GM21526 (cell line): ENCODE measurements at regions not wholly inside any gene's neighbourhood (a gene's known extent, or its start where the extent isn't known, plus 50 kb on each side); places are given as distances from the start of the nearest gene placed in this dataset.
"Not testable (repeated sequence)": the region's sequence is repeated elsewhere in the genome, so short reads cannot be mapped to it uniquely, and the experiment has no call there.

Experiments
- ATAC-seq: cut with Tn5 transposase; IDR thresholded peaks from one replicate; pipeline ENCODE4 v1.9.1; 2021; ENCODE audit warnings: moderate library complexity; ENCODE audit not compliant: unreplicated experiment, low FRiP score

DNA sequence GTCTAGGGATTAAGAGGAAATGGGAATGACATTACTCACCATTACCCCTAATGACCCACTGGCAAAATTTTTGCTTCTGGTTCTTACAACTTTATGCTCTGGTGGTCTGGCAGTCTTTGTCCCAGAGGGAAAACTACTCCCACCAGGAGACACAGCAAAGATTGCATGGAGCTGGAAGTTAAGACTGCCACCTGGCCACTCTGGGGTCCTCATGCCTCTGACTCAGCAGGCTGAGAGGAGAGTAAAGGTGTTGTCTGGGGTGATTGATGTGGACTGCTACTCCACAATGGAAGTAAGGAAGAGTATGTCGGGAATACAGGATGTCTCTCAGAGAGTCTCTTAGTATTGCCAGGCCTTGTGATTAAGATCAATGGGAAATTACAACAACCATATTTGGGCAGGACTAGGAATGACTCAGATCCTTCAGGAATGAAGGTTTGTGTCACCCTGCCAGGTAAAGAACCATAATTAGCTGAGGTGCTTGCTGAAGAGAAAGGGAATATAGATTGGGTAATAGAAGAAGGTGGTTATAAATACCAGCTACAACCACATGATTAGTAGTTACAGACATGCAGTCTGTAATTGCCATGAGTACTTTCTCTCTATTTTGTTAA is 215.5 kb downstream of the GPAT3 start:
- ATAC-seq, result no peak

DNA sequence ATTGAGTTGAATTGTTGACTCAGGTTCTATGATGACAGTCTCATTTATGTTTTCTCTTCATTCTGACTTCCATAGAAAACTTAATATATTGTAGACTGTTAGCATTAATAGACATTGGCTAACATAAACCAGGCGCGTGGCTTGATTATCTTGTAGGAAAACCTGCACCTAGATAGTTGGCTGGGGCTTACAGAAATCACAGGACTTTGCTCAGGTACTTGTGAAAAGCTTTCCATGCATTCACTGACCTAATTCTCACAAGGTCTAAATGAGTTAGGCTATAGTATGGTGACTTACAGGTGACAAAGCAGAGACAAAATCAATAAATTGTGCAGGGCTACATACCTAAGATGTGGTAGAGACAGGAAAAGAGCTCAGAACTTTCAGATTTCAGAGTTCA is 212.8 kb downstream of the GPAT3 start:
- ATAC-seq, result no peak

DNA sequence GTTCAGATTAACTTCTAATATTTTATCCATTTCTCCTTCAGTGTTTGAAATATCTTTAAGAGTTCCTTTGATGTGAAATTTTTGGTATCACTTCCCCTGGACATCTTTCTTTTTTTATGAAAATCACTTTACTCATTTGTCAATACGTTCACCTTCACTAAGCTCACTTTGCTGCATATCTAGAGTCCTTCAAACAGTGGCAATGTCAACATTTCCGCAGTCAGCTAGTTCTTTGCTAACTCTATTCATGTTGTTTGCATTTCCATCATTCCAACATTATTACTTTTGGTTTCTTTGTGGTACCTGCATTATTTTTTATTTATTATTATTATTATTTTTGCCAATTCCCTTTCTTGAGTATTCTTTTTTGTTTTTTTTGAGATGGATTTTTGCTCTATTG is 203.0 kb downstream of the GPAT3 start:
- ATAC-seq, result no peak

DNA sequence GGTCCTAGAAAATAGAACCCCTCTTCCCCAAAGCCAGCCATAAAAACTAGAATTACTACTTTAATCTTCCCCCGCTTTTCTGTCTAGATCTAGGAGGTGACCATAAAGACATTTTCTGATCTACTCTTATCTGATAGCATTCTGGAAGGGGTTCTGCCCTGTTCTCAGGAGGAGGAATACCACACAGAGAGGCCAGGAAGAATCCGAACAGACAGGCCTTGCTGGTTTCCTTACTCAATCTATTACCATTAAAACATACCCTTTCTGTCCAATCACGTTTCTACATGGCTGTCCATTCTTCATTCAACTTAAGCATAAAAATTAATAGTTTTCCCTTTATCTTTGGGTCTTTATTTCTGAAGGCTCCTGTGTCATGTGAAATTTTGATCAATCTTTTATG is 198.7 kb downstream of the GPAT3 start:
- no peak for ATAC-seq

DNA sequence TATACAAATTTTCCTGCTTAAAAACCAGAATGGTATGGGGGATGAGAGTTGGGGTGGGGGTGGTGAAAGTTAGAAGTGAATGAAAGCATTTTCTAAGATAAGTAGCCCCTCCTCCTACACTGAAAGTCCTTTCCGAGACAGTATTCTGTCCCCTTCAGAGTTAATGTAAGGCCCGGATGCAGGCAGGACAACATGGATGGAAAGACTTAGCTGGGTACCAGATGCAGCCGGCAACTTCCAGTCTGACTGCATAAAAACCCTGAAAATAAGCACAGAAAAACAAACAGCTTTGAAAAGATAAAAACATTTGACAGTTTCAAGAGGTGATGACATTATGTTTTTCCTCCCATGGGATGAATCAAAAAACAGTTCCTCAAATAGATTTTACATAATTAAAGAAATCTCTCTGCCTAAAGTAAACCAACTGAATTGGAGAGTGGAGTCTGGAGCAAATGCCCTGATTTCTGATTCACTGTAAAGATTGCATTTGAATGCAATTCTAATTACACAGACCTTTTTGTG is 196.3 kb downstream of the GPAT3 start:
- no peak for ATAC-seq

DNA sequence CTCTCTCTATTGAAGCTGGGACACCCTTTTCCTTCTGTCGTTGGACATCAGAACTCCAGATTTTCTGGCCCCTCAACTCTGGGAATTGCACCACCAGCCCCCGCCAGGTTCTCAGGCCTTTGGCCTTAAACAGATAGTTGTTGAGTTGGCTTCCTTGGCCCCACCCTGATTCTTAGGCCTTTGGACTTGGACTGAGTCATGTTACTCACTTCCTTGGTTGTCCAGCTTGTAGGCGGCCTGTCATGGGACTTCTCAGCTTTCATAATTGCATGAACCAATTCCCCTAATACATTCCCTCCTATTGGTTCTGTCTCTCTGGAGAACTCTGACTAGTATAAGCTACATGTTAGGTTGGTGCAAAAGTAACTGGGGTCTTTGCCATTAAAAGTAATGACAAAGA is 195.7 kb downstream of the GPAT3 start:
- no peak for ATAC-seq

DNA sequence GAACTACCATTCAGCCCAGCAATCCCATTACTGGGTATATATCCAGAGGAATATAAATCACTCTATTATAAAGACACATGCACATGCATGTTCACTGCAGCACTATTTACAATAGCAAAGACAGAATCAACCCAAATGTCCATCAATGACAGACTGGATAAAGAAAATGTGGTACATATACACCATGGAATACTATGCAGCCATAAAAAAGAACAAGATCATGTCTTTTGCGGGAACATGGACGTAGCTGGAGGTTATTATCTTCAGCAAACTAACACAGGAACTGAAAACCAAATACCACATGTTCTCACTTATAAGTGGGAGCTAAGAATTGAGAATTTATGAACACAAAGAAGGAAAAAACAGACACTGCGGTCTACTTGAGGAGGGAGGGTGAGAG is 195.1 kb downstream of the GPAT3 start:
- ATAC-seq, result not testable (repeated sequence)

DNA sequence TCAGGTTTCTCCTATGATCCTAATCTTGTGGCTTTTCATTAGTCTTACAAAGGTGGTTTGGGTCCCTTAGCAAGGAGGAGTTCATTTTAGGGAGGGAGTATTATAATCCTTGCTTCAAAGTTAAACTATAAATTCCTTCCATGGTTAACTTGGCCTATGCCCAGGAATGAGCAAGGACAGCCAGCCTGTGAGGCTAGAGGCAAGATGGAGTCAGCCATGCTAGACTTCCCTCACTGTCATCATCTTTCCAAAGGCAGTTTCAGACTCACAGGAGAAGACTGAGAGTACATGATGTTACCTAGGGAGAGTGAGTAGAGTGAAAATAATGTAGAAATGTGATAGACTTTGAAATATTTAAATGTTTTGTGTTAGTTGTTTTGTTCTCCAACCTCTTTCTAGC is 192.3 kb downstream of the GPAT3 start:
- ATAC-seq, result no peak

DNA sequence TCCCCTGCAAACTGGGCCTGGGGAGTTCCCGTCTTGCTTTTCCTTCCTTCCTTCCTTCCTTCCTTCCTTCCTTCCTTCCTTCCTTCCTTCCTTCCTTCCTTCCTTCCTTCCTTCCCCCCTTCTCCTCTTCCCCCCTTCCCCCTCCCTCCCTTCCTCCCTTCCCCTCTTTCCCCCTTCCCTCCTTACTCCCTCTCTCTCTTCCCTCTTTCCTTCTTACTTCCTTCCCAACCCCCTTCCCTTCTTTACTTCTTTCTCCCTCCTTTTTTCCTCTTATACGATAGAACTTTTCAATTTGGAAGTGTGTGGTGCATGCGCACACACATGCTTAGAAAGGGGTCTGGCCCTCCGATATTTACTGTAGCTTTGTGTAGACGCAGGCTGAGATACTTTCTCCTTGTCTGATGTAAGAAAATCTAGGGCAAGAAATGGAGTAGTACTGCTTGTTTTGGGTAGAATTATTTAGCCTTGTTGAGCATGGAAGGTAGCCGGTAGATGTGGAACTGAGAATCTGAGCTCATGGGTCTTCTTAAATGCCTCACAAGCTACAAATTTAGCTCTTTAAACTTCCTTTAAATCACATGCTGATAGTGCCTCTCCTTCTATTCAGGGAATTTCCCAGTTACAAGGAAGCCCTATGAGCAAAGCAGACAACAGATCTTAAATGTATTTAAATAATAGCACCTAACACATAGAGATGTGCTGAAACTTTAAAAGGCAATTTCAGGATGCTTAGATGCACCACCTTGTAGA is 189.6 kb downstream of the GPAT3 start:
- ATAC-seq, result no peak

DNA sequence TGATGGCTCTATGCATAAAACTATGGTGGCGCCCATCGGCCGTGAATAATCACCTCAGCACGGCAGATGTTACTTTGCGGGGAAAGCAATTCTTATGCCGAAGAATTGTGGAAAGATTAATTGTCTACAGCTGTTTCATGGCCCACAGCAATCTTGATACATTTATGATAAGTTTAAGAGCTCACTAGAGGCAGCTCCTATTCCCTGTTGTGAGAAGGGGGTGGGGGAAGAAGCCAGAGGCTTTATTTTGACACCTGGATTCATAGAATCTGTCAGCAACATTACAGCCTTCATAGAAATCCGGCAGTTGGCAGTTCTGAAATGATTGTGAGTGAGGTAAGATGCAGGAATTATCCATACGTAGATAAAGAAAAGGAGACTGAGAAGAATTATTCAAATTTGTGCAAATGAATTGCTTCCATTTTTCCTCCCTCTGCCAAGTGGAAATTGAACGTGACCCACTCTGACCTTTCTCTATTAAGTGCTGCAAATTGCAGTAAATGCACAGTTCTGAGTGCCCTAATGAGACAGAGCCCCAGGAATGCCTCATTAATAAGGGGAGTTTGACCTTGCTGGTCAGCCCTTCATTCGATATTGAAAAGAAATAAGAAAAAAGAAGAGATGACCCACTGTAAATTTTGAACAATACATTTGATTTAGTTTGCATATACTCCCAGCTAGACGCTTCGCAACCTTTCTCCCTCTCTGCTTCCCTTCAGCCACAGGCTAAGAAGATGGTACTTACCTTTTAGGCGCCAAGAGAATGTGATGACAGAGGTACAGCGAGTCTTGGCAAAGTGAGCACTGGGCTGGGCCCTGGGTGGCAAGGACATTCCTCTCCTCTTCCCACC is 188.8 kb downstream of the GPAT3 start:
- no peak for ATAC-seq

DNA sequence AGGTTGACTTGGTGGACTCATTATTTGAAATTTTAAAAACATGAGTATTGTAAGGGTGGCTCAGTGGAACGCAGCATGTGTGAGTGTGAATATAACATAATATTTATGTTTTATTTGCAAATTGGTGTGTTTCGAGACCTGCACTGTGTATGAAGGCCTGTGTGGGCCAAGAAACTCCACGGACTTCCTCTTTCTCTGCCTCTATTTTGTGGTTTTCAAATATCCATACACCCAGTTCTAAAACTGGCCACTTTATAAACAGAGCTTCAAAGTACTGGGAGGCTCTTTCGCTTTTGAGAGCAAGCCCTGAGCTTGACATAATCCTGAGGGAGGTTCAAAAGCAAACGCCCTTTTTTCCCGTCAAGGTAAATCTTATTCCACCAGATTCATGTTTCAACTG is 187.7 kb downstream of the GPAT3 start:
- no peak for ATAC-seq

DNA sequence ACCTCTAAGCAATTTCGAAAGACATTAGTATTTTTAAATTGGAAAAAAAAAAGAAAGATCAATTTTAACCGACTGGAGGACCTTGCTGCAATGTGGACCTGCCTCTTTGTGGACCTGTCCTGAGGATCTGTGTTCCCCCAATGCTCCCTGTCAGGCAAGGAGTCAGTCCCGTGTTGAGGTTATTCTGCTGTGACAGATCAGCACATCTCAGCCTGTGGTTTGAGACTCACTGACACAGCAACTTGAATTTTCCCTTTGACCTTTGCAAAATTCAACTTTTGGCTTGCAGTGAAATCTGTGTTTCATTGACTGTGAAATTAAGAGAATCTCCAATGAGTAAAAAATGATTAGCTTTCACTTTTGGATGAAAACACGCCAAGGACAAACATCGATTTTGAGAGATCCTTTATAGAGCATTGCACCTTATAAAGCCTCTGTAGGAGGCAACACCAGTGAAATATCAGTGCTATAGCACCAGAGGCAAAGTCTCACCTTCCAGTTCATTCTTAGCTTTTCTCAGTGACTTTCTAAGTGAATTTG is 186.9 kb downstream of the GPAT3 start:
- no peak for ATAC-seq

DNA sequence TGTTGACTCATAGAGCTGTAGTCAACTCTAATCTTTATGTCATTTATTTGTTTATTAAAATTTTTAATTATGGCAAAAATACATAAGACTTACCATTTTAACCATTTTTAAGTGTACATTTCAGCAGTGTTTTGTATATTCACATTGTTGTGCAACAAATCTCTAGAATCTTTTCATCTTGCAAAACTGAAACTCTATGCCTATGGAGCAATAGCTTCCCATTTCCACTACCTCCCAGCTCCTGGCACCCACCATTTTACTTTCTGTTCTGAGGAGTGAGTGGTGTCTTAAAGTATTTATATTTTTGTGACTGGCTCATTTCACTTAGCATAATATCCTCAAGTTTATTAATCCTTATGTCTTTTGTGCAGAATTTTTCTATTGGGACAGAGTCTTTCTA is 181.0 kb downstream of the GPAT3 start:
- no peak for ATAC-seq

DNA sequence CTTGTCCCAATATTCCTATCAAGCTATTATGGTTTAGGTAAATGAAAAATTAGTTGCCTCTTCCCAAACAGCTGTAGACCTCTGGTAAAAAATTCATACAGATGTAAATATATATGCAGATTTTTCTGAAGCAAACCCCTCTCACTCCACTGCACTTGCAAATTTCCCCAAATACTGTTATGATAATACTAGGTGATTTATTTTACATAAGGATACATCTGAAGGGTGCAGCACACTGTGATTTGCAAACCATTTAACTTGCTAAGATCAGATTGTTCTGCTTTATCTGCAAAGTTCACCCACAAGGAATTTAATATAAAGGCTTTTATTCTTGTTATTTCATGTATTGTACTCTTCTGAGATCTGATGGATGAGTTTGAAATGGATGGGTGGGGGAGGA is 177.0 kb downstream of the GPAT3 start:
- ATAC-seq, result no peak

DNA sequence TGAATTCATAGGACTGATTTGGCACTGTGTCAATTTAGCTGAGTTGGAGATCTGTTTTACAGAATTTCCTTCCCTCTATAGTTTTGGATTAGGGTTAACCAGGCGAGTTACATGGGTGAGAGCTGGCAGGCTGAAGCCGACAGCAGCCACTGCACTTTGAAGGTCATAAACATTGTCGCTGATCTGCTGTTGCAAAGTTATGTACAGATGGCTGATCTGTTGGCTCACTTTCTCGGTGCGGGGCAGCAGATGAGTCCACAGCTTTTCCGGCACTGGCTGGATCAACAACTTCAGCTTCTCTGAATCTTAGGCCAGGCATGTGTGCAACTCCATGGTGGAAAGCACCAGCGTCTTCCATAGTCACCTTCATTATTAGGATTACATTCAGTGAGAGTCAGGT is 173.7 kb downstream of the GPAT3 start:
- no peak for ATAC-seq

DNA sequence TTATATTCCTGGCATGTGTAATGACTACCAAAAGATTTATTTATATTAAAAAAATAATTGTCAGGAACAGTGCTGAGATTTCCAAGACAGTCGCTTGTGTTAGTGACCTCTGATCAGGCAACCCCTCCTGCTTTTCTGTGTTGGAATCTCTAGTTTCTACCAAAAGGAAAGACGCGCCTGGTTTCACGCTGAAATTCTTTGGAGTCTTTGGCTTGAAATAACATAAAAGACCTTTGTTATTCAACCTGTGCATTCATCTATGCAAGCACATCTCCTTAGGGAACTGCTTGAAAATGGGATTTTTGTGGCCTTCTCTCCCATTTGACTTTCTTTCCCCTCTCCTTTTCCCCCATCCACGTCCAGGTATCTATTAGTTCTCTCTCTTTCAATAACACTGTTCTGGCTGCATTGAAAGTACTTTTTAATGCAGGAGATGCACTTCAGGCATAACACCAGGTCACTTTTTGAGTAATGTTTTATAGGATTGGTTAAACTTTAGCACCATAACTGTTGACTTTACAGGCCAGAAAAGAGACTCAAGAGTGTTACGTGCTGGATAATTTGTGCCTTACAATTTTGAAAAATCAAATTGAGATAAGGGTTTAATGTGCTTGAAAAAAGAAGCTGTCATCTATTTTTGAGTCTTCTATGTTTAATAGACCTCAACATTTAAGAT is 172.7 kb downstream of the GPAT3 start:
- ATAC-seq, result no peak

DNA sequence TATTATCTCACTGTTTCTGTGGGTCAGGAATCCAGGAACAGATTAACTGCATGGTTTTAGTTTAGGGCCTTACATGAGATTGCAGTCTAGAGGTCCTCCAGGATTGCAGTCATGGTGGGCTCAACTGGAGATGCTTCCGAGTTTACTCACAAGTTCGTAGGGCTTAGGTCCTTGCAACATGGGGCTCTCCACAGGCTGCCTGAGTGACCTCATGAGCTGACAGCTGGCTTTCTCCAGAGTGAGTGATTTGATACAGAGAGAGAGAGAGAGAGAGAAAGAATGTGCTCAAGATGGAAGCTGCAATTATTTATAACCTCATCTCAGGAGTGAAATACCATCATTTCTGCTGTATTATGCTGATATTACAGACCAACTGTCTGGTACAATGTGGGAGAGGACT is 168.9 kb downstream of the GPAT3 start:
- no peak for ATAC-seq

DNA sequence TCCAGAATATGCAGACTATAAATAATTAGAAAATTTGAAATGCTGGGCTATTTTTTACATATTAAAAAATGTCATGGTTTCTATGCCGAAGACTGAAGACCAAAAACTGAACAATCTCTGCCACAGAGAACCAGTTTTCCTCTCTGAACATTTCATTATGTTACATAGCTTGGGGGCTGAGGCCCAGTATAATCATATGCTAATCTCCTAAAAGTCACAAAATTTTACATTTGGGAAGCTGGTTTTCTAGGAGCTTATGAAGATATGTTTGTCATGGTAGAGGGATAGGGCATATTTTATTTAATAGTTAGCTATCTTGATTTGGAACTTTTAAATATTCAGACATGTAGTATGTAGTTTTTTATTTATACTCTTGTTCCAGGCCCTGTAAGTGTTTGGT is 167.8 kb downstream of the GPAT3 start:
- no peak for ATAC-seq

DNA sequence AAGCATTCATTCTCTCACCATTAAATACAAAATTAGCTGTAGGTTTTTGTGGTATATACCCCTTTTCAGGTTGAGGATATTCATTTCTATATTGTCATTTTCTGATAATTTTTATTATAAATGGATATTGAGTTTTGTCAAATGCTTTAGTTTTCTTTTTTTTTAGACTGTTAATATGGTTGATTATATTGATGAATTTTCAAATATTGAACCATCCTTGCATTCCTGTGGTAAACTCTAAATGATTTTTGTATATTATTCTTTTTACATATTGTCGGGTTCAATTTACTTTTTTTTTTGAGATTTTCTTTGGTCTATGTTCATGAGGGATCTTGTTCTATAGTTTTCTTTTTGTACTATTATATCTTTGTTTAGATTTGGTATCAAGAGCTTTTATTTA is 165.1 kb downstream of the GPAT3 start:
- no peak for ATAC-seq

DNA sequence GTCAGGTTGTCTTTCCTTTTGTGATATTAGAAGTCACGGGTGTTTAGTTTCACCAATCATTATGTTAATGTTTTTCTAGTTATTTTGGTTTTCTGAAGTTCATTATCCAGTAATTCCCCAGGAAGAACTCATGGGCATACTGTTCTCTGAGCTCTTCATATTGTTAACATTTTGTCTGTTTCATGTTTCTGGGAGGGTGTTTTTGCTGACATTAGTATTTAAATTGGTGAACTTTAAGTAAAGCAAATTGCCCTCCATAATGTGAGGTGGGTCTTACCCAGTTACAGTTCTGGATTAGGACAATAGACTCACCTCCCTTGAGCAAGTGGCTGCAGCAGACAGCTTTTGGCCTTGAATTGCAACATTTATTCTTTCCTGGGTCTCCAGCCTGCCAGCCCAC is 163.4 kb downstream of the GPAT3 start:
- no peak for ATAC-seq

DNA sequence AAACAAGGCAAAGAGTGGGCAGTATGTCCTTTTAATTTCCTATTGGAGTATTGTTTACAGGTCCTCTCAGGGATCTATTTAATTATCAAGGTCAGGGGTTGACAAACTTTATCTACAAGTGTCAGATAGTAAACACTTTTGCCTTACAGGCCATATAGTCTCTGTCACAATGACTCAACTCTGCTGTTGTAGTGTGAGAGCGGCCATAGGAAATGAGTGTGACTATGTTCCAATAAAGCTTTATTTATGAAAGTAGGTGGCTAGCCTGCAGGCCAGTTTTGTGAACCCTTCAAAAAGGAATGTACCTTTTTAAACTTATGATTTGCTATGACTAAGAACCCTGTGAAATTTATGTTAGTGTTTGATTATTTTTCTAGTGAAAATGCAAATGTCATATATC is 156.1 kb downstream of the GPAT3 start:
- no peak for ATAC-seq
